K562 (cell line): ENCODE measurements at regions not wholly inside any gene's neighbourhood (a gene's known extent, or its start where the extent isn't known, plus 50 kb on each side); places are given as distances from the start of the nearest gene placed in this dataset.

Source experiments
- ATAC-seq: fragments of 200-7000 bp; cut with Tn5 transposase; 3 replicates; pipeline ENCODE4 v1.9.1; 2020; ENCODE audit warnings: moderate library complexity
- BruUV-seq: library from RNA; stranded (reverse); fragments of 400-500 nt; replicated peaks from 2 replicates; lab custom pipeline; 2021; lab: Mats Ljungman, UMichigan
- CTCF ChIA-PET: fragments of 300-600 bp; formaldehyde crosslinking; extraction: SDS; loops from one replicate; lab custom pipeline; 2021; ENCODE audit warnings: low intra/inter-chr PET ratio; lab: Yijun Ruan, JAX
- POLR2A ChIA-PET: fragments of 300-600, 350-650 bp; sonication (Branson Sonifier 250); formaldehyde crosslinking; extraction: SDS; loops from one replicate; lab custom pipeline; 2021; ENCODE audit warnings: antibody characterized with exemption, inconsistent platforms; lab: Yijun Ruan, JAX
- DNase-seq, 4 experiments: peaks; one replicate each; pipeline versions ENCODE4 v3.0.0 to v3.0.0-alpha.2; 2011 to 2018; ENCODE audit warnings: low spot score in 3 of 4, mixed read lengths in 3 of 4; ENCODE audit errors: extremely low read depth in 1 of 4
- FAIRE-seq: peaks from 2 replicates; lab custom pipeline; 2011; peaks lifted over from hg19 to GRCh38; lab: Jason Lieb, UNC
- H2AFZ ChIP-seq: 2 replicates; pipeline ENCODE4 v1.6.0; 2011; ENCODE audit warnings: low read depth, low read length, control low read depth, inconsistent platforms
- H3K27ac ChIP-seq: fragments of 200-600 bp; 3 replicates; pipeline ENCODE4 v1.8.0; 2011; ENCODE audit warnings: low read depth, mild to moderate bottlenecking, control low read depth, inconsistent platforms, low read length, moderate library complexity, mixed read lengths; ENCODE audit errors: extremely low read depth
- H3K27me3 ChIP-seq, 2 experiments: fragments of 300-600 bp in 1 of 2; 2 replicates in 1 of 2; 3 replicates in 1 of 2; pipeline versions ENCODE4 v1.6.0 to v1.8.0; 2011; ENCODE audit warnings: inconsistent platforms in 2 of 2, low read length in 2 of 2, mild to moderate bottlenecking in 1 of 2, mixed read lengths in 1 of 2, moderate library complexity in 1 of 2; ENCODE audit not compliant: control insufficient read depth in 2 of 2, insufficient read depth in 2 of 2
- H3K36me3 ChIP-seq: fragments of 300-600 bp; 3 replicates; pipeline ENCODE4 v1.8.0; 2011; ENCODE audit warnings: mild to moderate bottlenecking, low read length, inconsistent platforms; ENCODE audit not compliant: control insufficient read depth, insufficient read depth
- H3K4me1 ChIP-seq, 2 experiments: fragments of 200-600 bp in 1 of 2; replicated peaks in 1 of 2; 2 replicates in 1 of 2; 3 replicates in 1 of 2; pipeline versions ENCODE4 v1.5.1 to v1.8.0; 2011; ENCODE audit warnings: inconsistent platforms in 2 of 2, low read length in 2 of 2, mild to moderate bottlenecking in 1 of 2, mixed read lengths in 1 of 2, moderate library complexity in 1 of 2; ENCODE audit not compliant: control insufficient read depth in 2 of 2, insufficient read depth in 2 of 2
- H3K4me2 ChIP-seq: 2 replicates; pipeline ENCODE4 v1.6.1; 2011; ENCODE audit warnings: low read length, control low read depth, inconsistent platforms, mixed read lengths; ENCODE audit not compliant: insufficient read depth
- H3K4me3 ChIP-seq: fragments of 200-600 bp; sonication (generic), shearing (Covaris generic); 2 replicates; pipeline ENCODE4 v1.5.1; 2016; ENCODE audit warnings: control low read depth, inconsistent platforms
- H3K79me2 ChIP-seq: fragments of 200-600 bp; 3 replicates; pipeline ENCODE4 v1.8.0; 2011; ENCODE audit warnings: low read length, inconsistent platforms; ENCODE audit not compliant: control insufficient read depth, insufficient read depth
- H3K9ac ChIP-seq, 2 experiments: 2 replicates each; pipeline versions ENCODE4 v1.6.0 to v1.6.1; 2011; ENCODE audit warnings: low read depth in 2 of 2, low read length in 2 of 2, control low read depth in 1 of 2, inconsistent platforms in 1 of 2, mild to moderate bottlenecking in 1 of 2, mixed read lengths in 1 of 2; ENCODE audit not compliant: insufficient read depth in 1 of 2
- H3K9me1 ChIP-seq: one replicate; pipeline ENCODE4 v1.6.0; 2011; ENCODE audit warnings: inconsistent platforms, mild to moderate bottlenecking, low read length, moderate library complexity; ENCODE audit not compliant: control insufficient read depth, insufficient read depth
- H3K9me3 ChIP-seq: replicated peaks from 2 replicates; pipeline ENCODE4 v1.5.1; 2011; ENCODE audit warnings: low read depth, low read length, inconsistent platforms; ENCODE audit not compliant: control insufficient read depth, insufficient read depth
- H4K20me1 ChIP-seq: replicated peaks from 2 replicates; pipeline ENCODE4 v1.6.1; 2011; ENCODE audit warnings: low read length, inconsistent platforms, mixed read lengths; ENCODE audit not compliant: control insufficient read depth, insufficient read depth
- EP300 ChIP-seq: IDR thresholded peaks from 2 replicates; pipeline ENCODE4 v1.6.1; 2012; ENCODE audit warnings: low read length, improper control_type of control experiment
- FOSL1 ChIP-seq: fragments of 200-800 bp; sonication (Bioruptor generic); conservative IDR thresholded peaks from 2 replicates; pipeline ENCODE4 v1.6.1; 2016; ENCODE audit warnings: missing genetic modification characterization, missing compliant biosample characterization
- HES1 ChIP-seq: fragments of 450-650 bp; IDR thresholded peaks from 2 replicates; pipeline ENCODE4 v1.6.1; 2016; ENCODE audit warnings: low read depth, mild to moderate bottlenecking, moderate library complexity
- HOXB6 ChIP-seq: fragments of 250-450 bp; sonication (Bioruptor Pico); IDR thresholded peaks from 2 replicates; pipeline ENCODE4 v1.5.1; 2022; ENCODE audit warnings: mild to moderate bottlenecking, borderline replicate concordance
- MTA1 ChIP-seq: fragments of 450-650 bp; IDR thresholded peaks from 2 replicates; pipeline ENCODE4 v1.6.1; 2017; ENCODE audit warnings: borderline replicate concordance
- NFE2L1 ChIP-seq: fragments of 450-650 bp; IDR thresholded peaks from 2 replicates; pipeline ENCODE4 v1.6.1; 2016; ENCODE audit warnings: missing genetic modification characterization, low read depth, mild to moderate bottlenecking, missing compliant biosample characterization, moderate library complexity, borderline replicate concordance
- NONO ChIP-seq, 2 experiments: fragments of 200-400 bp in 1 of 2; fragments of 450-650 bp in 1 of 2; formaldehyde crosslinking in 1 of 2; IDR thresholded peaks; 2 replicates each; pipeline ENCODE4 v1.6.1; 2017; ENCODE audit warnings: low read depth in 2 of 2, mild to moderate bottlenecking in 2 of 2, moderate library complexity in 2 of 2, low read length in 1 of 2
- PHF21A ChIP-seq: fragments of 450-650 bp; IDR thresholded peaks from 2 replicates; pipeline ENCODE4 v1.6.1; 2017; ENCODE audit warnings: low read depth, borderline replicate concordance
- RBM22 ChIP-seq: fragments of 200-400 bp; formaldehyde crosslinking; IDR thresholded peaks from 2 replicates; pipeline ENCODE4 v1.6.1; 2018; ENCODE audit warnings: low read length, low read depth; ENCODE audit not compliant: poor library complexity, severe bottlenecking
- RFX7 ChIP-seq: fragments of 250-450 bp; sonication (Bioruptor Pico); IDR thresholded peaks from 2 replicates; pipeline ENCODE4 v1.5.1; 2021; ENCODE audit warnings: mild to moderate bottlenecking
- STAG1 ChIP-seq: sonication (generic); formaldehyde crosslinking; IDR thresholded peaks from 2 replicates; pipeline ENCODE4 v1.5.0; 2020; ENCODE audit warnings: missing genetic modification reagents, borderline replicate concordance
- TAF1 ChIP-seq: IDR thresholded peaks from 2 replicates; pipeline ENCODE4 v1.6.1; 2011; ENCODE audit warnings: mild to moderate bottlenecking, low read length, moderate library complexity; ENCODE audit not compliant: insufficient read depth, control insufficient read depth, severe bottlenecking; ENCODE audit errors: extremely low read depth
- TEAD4 ChIP-seq, 2 experiments: sonication (generic) in 1 of 2; formaldehyde crosslinking in 1 of 2; IDR thresholded peaks; 2 replicates each; pipeline versions ENCODE4 v1.6.1 to v1.8.0; 2012 to 2022; ENCODE audit warnings: borderline replicate concordance in 1 of 2, inconsistent platforms in 1 of 2, low read length in 1 of 2, mild to moderate bottlenecking in 1 of 2, missing genetic modification reagents in 1 of 2
- THRA ChIP-seq: fragments of 450-650 bp; IDR thresholded peaks from 2 replicates; pipeline ENCODE4 v1.6.1; 2017; ENCODE audit warnings: mild to moderate bottlenecking, moderate library complexity
- U2AF2 ChIP-seq: fragments of 200-400 bp; formaldehyde crosslinking; optimal IDR thresholded peaks from 2 replicates; pipeline ENCODE3; 2017; ENCODE audit warnings: low read depth, mild to moderate bottlenecking, low read length
- ZEB2 ChIP-seq: fragments of 450-650 bp; IDR thresholded peaks from 2 replicates; pipeline ENCODE4 v1.6.1; 2016
- ZNF146 ChIP-seq: IDR thresholded peaks from one replicate; pipeline ENCODE4 v1.6.1; 2018; ENCODE audit warnings: missing compliant biosample characterization; ENCODE audit not compliant: unreplicated experiment
- ZNF282 ChIP-seq: sonication (generic); formaldehyde crosslinking; IDR thresholded peaks from 2 replicates; pipeline ENCODE4 v1.8.1; 2023; ENCODE audit warnings: missing genetic modification reagents
- WGBS: fragments of 100-300 bp; shearing (Covaris generic); methylation state at CpG from one replicate; pipeline ENCODE4 v1.1.6; 2016; ENCODE audit warnings: low coverage, mixed read lengths; ENCODE audit not compliant: insufficient coverage; ENCODE audit errors: missing lambda C conversion rate; 5-methylcytosine and 5-hydroxymethylcytosine counted together
- in situ Hi-C: fragments of 300-500 bp; cut with MboI; formaldehyde crosslinking; loops from 4 replicates; pipeline ENCODE4 v1.15.0; 2018; ENCODE audit warnings: inconsistent platforms, mixed read lengths
- intact Hi-C: fragments of 100-400 bp; cut with micrococcal nuclease; formaldehyde crosslinking; loops from 2 replicates; pipeline ENCODE4 v1.14.2; 2022
- TF ChIP-seq, protein P1 (sequence below): fragments of 450-650 bp; formaldehyde crosslinking; IDR thresholded peaks from 2 replicates; pipeline ENCODE4 v1.4.0; 2020; ENCODE audit warnings: mild to moderate bottlenecking

DNA sequence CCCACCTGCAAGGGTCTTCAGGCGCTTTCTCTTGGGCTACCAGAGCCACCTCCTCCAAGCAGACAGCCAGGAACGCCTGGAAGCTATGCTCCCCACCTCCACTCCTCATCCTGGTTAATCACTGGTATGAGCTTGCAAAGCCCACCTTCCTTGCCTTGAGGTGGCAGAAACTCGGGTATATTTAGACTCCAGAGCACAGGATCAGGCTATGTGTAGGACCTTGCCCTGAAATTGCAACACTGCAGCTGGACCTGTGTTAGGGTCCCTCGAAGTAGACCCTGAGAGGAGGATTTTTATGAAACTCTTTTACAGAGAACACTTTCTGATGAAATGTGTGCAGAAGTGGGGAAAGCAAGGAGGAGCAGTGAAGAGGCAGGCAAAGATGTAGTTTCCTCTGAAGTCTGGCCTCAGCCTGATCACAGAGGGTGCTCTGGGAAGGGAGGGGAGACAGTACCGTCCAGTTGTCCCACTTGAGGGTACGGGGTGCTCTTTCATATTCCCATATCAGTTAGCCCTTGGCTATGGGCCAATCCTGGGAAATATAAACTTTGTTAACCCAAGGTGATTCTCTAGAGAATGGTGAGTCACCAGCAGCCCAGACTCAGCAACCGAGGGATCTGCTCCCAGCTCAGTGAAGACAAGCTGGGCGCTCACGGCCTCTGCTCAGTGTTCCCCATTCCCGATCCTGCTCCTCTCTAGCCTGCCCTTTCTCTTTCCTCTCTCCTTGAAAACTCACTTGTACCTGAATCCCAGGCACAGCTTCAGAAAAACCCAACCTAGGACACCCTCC, 157.9 kb downstream of the UQCRFS1 start (continued):
- no peak for TF ChIP-seq PHF21A
- TF ChIP-seq ZNF146: no peak
- TF ChIP-seq MTA1: no peak
- no peak for TF ChIP-seq ZNF282
- no peak for TF ChIP-seq HOXB6 (CRISPR knock-in tag)
- no peak for TF ChIP-seq NONO (IDR thresholded peaks at IDR 0.05; ENCODE audit: low read depth in 2 of 2, low read length in 1 of 2)

GRCh38 chr19:29048873-29049272, 164.1 kb downstream of the UQCRFS1 start:
- Histone ChIP-seq H3K9me1 (no peaks in the 10 kb centered on the region), H3K36me3 (no peaks in the 10 kb centered on the region), H3K27me3 (peaks cover 0 to 4% of the 10 kb centered on the region in 2 experiments; a peak in 1 of 5 replicates), H2AFZ (no peak overlapping the region), H3K27ac (no peak overlapping the region), H3K4me2 (no peak overlapping the region), H3K9me3 (no peaks in the 10 kb centered on the region), H3K79me2 (no peaks in the 10 kb centered on the region), H3K4me1 (no peaks in the 10 kb centered on the region; a peak in 1 of 5 replicates), H4K20me1 (no peaks in the 10 kb centered on the region), H3K9ac (no peak overlapping the region), H3K4me3 (no peak overlapping the region)
- DNase-seq (no peak), ATAC-seq (no peak), FAIRE-seq (no peak)
- no TSS peak for BruUV-seq
- ChIA-PET POLR2A (no interaction called here), CTCF (no interaction called here)
- WGBS: 2% methylated on average over 5 of the region's 5 CpGs
- intact Hi-C loops: no loop called here
- in situ Hi-C loops: no loop called here
- TF ChIP-seq EP300 (no peak), RBM22 (no peak), NFE2L1 (tag) (no peak), ZEB2 (no peak), FOSL1 (tag) (no peak), TAF1 (no peak), THRA (no peak), HES1 (no peak), U2AF2 (no peak), RFX7 (CRISPR knock-in tag) (no peak), TEAD4 (IDR thresholded peaks at IDR 0.05; ENCODE audit: low read length) (no peak), TEAD4 (CRISPR knock-in tag; IDR thresholded peaks at IDR 0.05; ENCODE audit: borderline replicate concordance) (no peak), STAG1 (no peak)
- TF ChIP-seq, protein P1, sequence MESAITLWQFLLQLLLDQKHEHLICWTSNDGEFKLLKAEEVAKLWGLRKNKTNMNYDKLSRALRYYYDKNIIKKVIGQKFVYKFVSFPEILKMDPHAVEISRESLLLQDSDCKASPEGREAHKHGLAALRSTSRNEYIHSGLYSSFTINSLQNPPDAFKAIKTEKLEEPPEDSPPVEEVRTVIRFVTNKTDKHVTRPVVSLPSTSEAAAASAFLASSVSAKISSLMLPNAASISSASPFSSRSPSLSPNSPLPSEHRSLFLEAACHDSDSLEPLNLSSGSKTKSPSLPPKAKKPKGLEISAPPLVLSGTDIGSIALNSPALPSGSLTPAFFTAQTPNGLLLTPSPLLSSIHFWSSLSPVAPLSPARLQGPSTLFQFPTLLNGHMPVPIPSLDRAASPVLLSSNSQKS (CRISPR knock-in tag): no peak
